Stomach (tissue), 4 donors: ENCODE measurements at regions not wholly inside any gene's neighbourhood (a gene's known extent, or its start where the extent isn't known, plus 50 kb on each side); places are given as distances from the start of the nearest gene placed in this dataset.

Experiments
- EP300 ChIP-seq: sonication (generic); formaldehyde crosslinking; IDR thresholded peaks from one replicate; pipeline ENCODE4 v1.6.1; 2017; ENCODE audit warnings: antibody characterized with exemption
- POLR2A ChIP-seq, 4 donors: fragments of 450-650 bp; IDR thresholded peaks; one replicate each; pipeline ENCODE4 v1.6.1; 2016; ENCODE audit warnings: antibody characterized with exemption in 4 of 4, control low read depth in 2 of 4, mild to moderate bottlenecking in 1 of 4, moderate library complexity in 1 of 4
- POLR2AphosphoS5 ChIP-seq, 3 donors: sonication (generic); formaldehyde crosslinking; IDR thresholded peaks; one replicate each; pipeline ENCODE4 v1.6.1; 2016; ENCODE audit warnings: antibody characterized with exemption in 3 of 3
- TF ChIP-seq, protein P1 (sequence below), 7 experiments: fragments of 450-650 bp in 4 of 7; fragments of 200-600 bp in 3 of 7; sonication (generic) in 3 of 7; IDR thresholded peaks; one replicate each; pipeline ENCODE4 v1.5.1; 2016 to 2019; ENCODE audit warnings: antibody characterized with exemption in 7 of 7, control low read depth in 2 of 7, mild to moderate bottlenecking in 1 of 7

DNA sequence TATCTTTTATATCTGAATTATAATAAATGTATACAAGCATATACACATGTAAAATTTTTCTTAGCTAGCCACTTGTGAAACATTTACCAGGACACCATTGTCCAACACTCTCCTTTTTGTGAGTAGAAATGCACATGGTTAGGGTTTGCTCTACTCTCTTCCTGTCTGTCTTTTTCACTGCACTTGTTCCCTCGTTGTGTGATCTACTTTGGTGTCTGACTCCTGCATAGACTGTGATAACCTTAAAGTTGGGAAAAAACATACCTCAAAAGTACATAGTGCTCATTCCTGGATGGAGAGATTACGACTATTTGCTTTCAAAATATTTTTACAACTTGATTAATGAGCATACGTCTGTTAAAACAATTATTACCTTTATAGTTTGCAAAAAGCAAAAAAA is 294.1 kb upstream of the FLRT2 start:
- TF ChIP-seq, protein P1, sequence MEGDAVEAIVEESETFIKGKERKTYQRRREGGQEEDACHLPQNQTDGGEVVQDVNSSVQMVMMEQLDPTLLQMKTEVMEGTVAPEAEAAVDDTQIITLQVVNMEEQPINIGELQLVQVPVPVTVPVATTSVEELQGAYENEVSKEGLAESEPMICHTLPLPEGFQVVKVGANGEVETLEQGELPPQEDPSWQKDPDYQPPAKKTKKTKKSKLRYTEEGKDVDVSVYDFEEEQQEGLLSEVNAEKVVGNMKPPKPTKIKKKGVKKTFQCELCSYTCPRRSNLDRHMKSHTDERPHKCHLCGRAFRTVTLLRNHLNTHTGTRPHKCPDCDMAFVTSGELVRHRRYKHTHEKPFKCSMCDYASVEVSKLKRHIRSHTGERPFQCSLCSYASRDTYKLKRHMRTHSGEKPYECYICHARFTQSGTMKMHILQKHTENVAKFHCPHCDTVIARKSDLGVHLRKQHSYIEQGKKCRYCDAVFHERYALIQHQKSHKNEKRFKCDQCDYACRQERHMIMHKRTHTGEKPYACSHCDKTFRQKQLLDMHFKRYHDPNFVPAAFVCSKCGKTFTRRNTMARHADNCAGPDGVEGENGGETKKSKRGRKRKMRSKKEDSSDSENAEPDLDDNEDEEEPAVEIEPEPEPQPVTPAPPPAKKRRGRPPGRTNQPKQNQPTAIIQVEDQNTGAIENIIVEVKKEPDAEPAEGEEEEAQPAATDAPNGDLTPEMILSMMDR (IDR thresholded peaks at IDR 0.05): no peak
- TF ChIP-seq POLR2AphosphoS5 (IDR thresholded peaks at IDR 0.05) (no peak), EP300 (no peak), POLR2A (IDR thresholded peaks at IDR 0.05) (no peak)
